GM19438 (cell line): ENCODE measurements at regions not wholly inside any gene's neighbourhood (a gene's known extent, or its start where the extent isn't known, plus 50 kb on each side); places are given as distances from the start of the nearest gene placed in this dataset.
"Not testable (repeated sequence)": the region's sequence is repeated elsewhere in the genome, so short reads cannot be mapped to it uniquely, and the experiment has no call there.

Experiments used
- ATAC-seq: cut with Tn5 transposase; IDR thresholded peaks from one replicate; pipeline ENCODE4 v1.9.1; 2021; ENCODE audit warnings: low read depth; ENCODE audit not compliant: unreplicated experiment

- no peak for ATAC-seq
Observed at GRCh38 chr15:53046153-53046790, 256.1 kb upstream of the ONECUT1 start.

- no peak for ATAC-seq
Observed at GRCh38 chr15:53038655-53038941, 248.5 kb upstream of the ONECUT1 start.

- ATAC-seq = no peak
Observed at GRCh38 chr15:53037904-53038654, 247.9 kb upstream of the ONECUT1 start.

- ATAC-seq = no peak
Observed at GRCh38 chr15:53036641-53037040, 246.5 kb upstream of the ONECUT1 start.

GRCh38 chr15:53034767-53035245, 244.7 kb upstream of the ONECUT1 start:
- ATAC-seq = no peak

- no peak for ATAC-seq
Observed at GRCh38 chr15:53033709-53034108, 243.6 kb upstream of the ONECUT1 start.

- no peak for ATAC-seq
Observed at GRCh38 chr15:53031469-53031868, 241.3 kb upstream of the ONECUT1 start.

- ATAC-seq = no peak
Observed at GRCh38 chr15:53022788-53023187, 232.7 kb upstream of the ONECUT1 start.

GRCh38 chr15:53013329-53013728, 223.2 kb upstream of the ONECUT1 start:
- ATAC-seq = no peak

GRCh38 chr15:53011779-53012178, 221.6 kb upstream of the ONECUT1 start:
- ATAC-seq = not testable (repeated sequence)

GRCh38 chr15:53009093-53009492, 219.0 kb upstream of the ONECUT1 start:
- no peak for ATAC-seq

- no peak for ATAC-seq
Observed at GRCh38 chr15:53000409-53000808, 210.3 kb upstream of the ONECUT1 start.

GRCh38 chr15:52997123-52997522, 207.0 kb upstream of the ONECUT1 start:
- no peak for ATAC-seq

GRCh38 chr15:52994290-52994689, 204.2 kb upstream of the ONECUT1 start:
- ATAC-seq = no peak

GRCh38 chr15:52984507-52984906, 194.4 kb upstream of the ONECUT1 start:
- ATAC-seq = no peak

- no peak for ATAC-seq
Observed at GRCh38 chr15:52980446-52980845, 190.3 kb upstream of the ONECUT1 start.

GRCh38 chr15:52976516-52977075, 186.5 kb upstream of the ONECUT1 start:
- no peak for ATAC-seq

- ATAC-seq = no peak
Observed at GRCh38 chr15:52975941-52976449, 185.9 kb upstream of the ONECUT1 start.

GRCh38 chr15:52963865-52964264, 173.7 kb upstream of the ONECUT1 start:
- no peak for ATAC-seq

- no peak for ATAC-seq
Observed at GRCh38 chr15:52960283-52960682, 170.1 kb upstream of the ONECUT1 start.

GRCh38 chr15:52943746-52944145, 153.6 kb upstream of the ONECUT1 start:
- no peak for ATAC-seq

- ATAC-seq = no peak
Observed at GRCh38 chr15:52936489-52936888, 146.4 kb upstream of the ONECUT1 start.
